ENCODE measurements at regions not wholly inside any gene's neighbourhood (a gene's known extent, or its start where the extent isn't known, plus 50 kb on each side); places are given as distances from the start of the nearest gene placed in this dataset.
"Not testable (repeated sequence)": the region's sequence is repeated elsewhere in the genome, so short reads cannot be mapped to it uniquely, and the experiment has no call there.

DNA sequence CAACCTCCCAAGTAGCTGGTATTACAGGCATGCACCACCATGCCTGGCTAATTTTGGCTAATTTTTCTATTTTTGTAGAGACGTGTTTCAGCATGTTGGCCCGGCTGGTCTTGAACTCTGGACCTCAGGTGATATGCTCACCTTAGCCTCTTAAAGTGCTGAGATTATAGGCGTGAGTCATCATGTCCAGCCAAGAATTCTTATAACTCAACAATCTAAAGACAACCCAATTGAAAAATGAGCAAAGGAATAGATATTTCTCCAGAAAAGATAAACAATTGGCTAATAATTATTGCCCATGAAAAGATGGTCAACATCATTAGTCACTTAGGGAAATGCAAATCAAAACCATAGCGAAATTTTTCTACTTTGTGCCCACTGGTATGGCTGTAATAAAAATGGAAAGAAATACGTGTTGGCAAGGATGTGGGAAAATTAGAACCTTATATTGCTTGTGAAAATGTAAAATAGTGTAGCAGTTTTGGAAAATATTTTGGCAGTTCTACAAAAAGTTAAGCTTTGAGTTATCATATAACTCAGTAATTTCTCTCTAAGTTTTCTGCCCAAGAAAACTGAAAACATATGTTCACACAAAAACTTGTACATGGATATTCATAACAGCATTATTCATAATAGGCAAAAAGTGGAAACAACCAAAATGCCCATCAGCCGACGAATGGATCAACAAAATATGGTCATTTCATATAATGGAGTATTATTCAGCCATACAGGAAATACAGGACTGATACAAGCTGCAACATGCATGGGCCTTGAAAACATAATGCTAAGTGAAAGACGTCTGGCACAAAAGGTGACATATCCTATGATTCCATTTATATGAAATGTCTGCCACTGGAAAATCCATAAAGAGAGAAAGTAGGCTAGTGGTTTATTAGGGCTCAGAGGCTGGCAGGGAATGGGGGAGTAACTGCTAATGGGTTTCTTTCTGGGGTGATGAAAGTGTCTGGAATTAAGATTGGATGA is 87.8 kb downstream of the UTRN start:
- H3K27ac Mint-ChIP-seq = peak overlapping the region in 1 of 3 experiments; percentile 44; a peak in 3 of 7 replicates
- H3K4me1 ChIP-seq (ENCODE audit: insufficient read depth, low read length) = no peaks in the 10 kb centered on the region
- H3K18ac ChIP-seq (ENCODE audit: insufficient read length, low read depth, low read length) = no peak overlapping the region
- no peak overlapping the region for H3K4me3 Mint-ChIP-seq
- H2AFZ ChIP-seq (ENCODE audit: low read length) = no peak overlapping the region
- no peak overlapping the region for H3K9ac ChIP-seq (ENCODE audit: extremely low read depth, insufficient read length, low read length)
- H4K20me1 ChIP-seq (ENCODE audit: control insufficient read depth, insufficient read depth, insufficient read length) = no peaks in the 10 kb centered on the region
- H3K27me3 ChIP-seq (ENCODE audit: insufficient read depth, low read length) = no peaks in the 10 kb centered on the region
- H4K8ac ChIP-seq (replicated peaks; ENCODE audit: insufficient read length, low read depth, low read length) = no peak overlapping the region
- no peak overlapping the region for H2BK5ac ChIP-seq (ENCODE audit: insufficient read length, low read length)
- peaks cover 10 to 12% of the 10 kb centered on the region in 2 experiments; a peak in 4 of 5 replicates for H3K9me3 Mint-ChIP-seq
- TF ChIP-seq CTCF (conservative IDR thresholded peaks at IDR 0.05) = no peak
- no peaks in the 10 kb centered on the region for H3K79me1 ChIP-seq (ENCODE audit: insufficient read depth, low read depth, low read length, poor library complexity, severe bottlenecking)
- H4K5ac ChIP-seq (ENCODE audit: insufficient read length, low read depth, low read length) = no peak overlapping the region
- H2BK120ac ChIP-seq (ENCODE audit: low read depth, low read length, poor library complexity, severe bottlenecking) = no peak overlapping the region
- H3K4ac ChIP-seq (ENCODE audit: low read depth, low read length) = no peak overlapping the region
- peaks cover 9 to 19% (median 14%) of the 10 kb centered on the region in 3 experiments for H3K36me3 Mint-ChIP-seq (ENCODE audit: insufficient read depth in 1 of 3, low read depth in 3 of 3)
- no peak overlapping the region for H3K56ac ChIP-seq (ENCODE audit: insufficient read length, low read depth, low read length)
- H4K91ac ChIP-seq (ENCODE audit: insufficient read length, low read depth, low read length) = no peak overlapping the region
- H3K9me3 ChIP-seq (ENCODE audit: control insufficient read depth, low read depth, low read length) = no peaks in the 10 kb centered on the region
- H3K27me3 Mint-ChIP-seq (ENCODE audit: low read depth) = no peaks in the 10 kb centered on the region
- H3K23ac ChIP-seq (ENCODE audit: insufficient read length, low read depth, low read length) = no peak overlapping the region
- no peak overlapping the region for H3K14ac ChIP-seq (ENCODE audit: insufficient read depth, low read length)
- H2AK5ac ChIP-seq (ENCODE audit: insufficient read length, low read length) = no peak overlapping the region
- H3K27ac ChIP-seq (ENCODE audit: insufficient read length, low read depth, low read length) = no peak overlapping the region
- DNase-seq = no peak
- no peak overlapping the region for H3K4me2 ChIP-seq (ENCODE audit: insufficient read depth, insufficient read length, low read length)
- H2BK12ac ChIP-seq (ENCODE audit: insufficient read length, low read depth, low read length) = no peak overlapping the region
- no CpG with 5 or more reads among the region's 8 CpGs for WGBS (ENCODE audit: extremely low coverage, insufficient read length, low lambda C conversion rate)
- no peaks in the 10 kb centered on the region for H3K23me2 ChIP-seq (ENCODE audit: insufficient read length, low read depth, low read length, poor library complexity, severe bottlenecking)
- no peak overlapping the region for H2BK15ac ChIP-seq (ENCODE audit: low read depth, low read length)
- no peak overlapping the region for H3T11ph ChIP-seq (ENCODE audit: low read length)
- H3K79me2 ChIP-seq (ENCODE audit: insufficient read depth, low read length) = 0 out of 2 replicates have a peak, but pooled peaks cover 2% of the 10 kb centered on the region
- no peak overlapping the region for H2BK20ac ChIP-seq (ENCODE audit: low read depth, low read length, poor library complexity, severe bottlenecking)
- H3K4me1 Mint-ChIP-seq = peaks cover 6 to 11% of the 10 kb centered on the region in 2 experiments

GRCh38 chr6:144374525-144374924 is 89.4 kb downstream of the UTRN start:
- not testable (repeated sequence) for H4K8ac ChIP-seq (replicated peaks; ENCODE audit: insufficient read length, low read depth, low read length); H3K23ac ChIP-seq (ENCODE audit: insufficient read length, low read depth, low read length); H4K20me1 ChIP-seq (ENCODE audit: control insufficient read depth, insufficient read depth, insufficient read length); H3K27ac ChIP-seq (ENCODE audit: insufficient read length, low read depth, low read length); H3K79me1 ChIP-seq (ENCODE audit: insufficient read depth, low read depth, low read length, poor library complexity, severe bottlenecking); H3K9ac ChIP-seq (ENCODE audit: extremely low read depth, insufficient read length, low read length); H3K23me2 ChIP-seq (ENCODE audit: insufficient read length, low read depth, low read length, poor library complexity, severe bottlenecking); H3K18ac ChIP-seq (ENCODE audit: insufficient read length, low read depth, low read length); H3K9me3 Mint-ChIP-seq; H3K4me2 ChIP-seq (ENCODE audit: insufficient read depth, insufficient read length, low read length); H2BK12ac ChIP-seq (ENCODE audit: insufficient read length, low read depth, low read length); H3K4ac ChIP-seq (ENCODE audit: low read depth, low read length); H2AK5ac ChIP-seq (ENCODE audit: insufficient read length, low read length); H3K4me3 Mint-ChIP-seq; H2BK15ac ChIP-seq (ENCODE audit: low read depth, low read length); H3K27ac Mint-ChIP-seq; H3K14ac ChIP-seq (ENCODE audit: insufficient read depth, low read length); H3K27me3 ChIP-seq (ENCODE audit: insufficient read depth, low read length); H2BK120ac ChIP-seq (ENCODE audit: low read depth, low read length, poor library complexity, severe bottlenecking); H4K91ac ChIP-seq (ENCODE audit: insufficient read length, low read depth, low read length); DNase-seq; H3K27me3 Mint-ChIP-seq (ENCODE audit: low read depth); H2BK20ac ChIP-seq (ENCODE audit: low read depth, low read length, poor library complexity, severe bottlenecking); H4K5ac ChIP-seq (ENCODE audit: insufficient read length, low read depth, low read length); H3T11ph ChIP-seq (ENCODE audit: low read length); H2BK5ac ChIP-seq (ENCODE audit: insufficient read length, low read length); H3K56ac ChIP-seq (ENCODE audit: insufficient read length, low read depth, low read length); H3K9me3 ChIP-seq (ENCODE audit: control insufficient read depth, low read depth, low read length); H3K79me2 ChIP-seq (ENCODE audit: insufficient read depth, low read length); H3K4me1 ChIP-seq (ENCODE audit: insufficient read depth, low read length); H2AFZ ChIP-seq (ENCODE audit: low read length)
- WGBS (ENCODE audit: extremely low coverage, insufficient read length, low lambda C conversion rate) = no CpG with 5 or more reads among the region's 12 CpGs
- peaks cover 9 to 15% (median 13%) of the 10 kb centered on the region in 3 experiments for H3K36me3 Mint-ChIP-seq (ENCODE audit: insufficient read depth in 1 of 3, low read depth in 3 of 3)
- H3K4me1 Mint-ChIP-seq = peaks cover 6 to 11% of the 10 kb centered on the region in 2 experiments

All from H9 (cell line).